ENCODE measurements at regions not wholly inside any gene's neighbourhood (a gene's known extent, or its start where the extent isn't known, plus 50 kb on each side); places are given as distances from the start of the nearest gene placed in this dataset.

GRCh38 chr13:80586356-80586755 is 245.4 kb upstream of the SPRY2 start:
- no peaks in the 10 kb centered on the region for H3K79me2 ChIP-seq (replicated peaks; ENCODE audit: insufficient read depth, low read length)
- no peaks in the 10 kb centered on the region for H4K20me1 ChIP-seq (ENCODE audit: insufficient read depth)
- no peaks in the 10 kb centered on the region for H3K9me3 ChIP-seq (ENCODE audit: low read length)
- H3K9ac ChIP-seq (ENCODE audit: low read length): no peak overlapping the region
- no peak overlapping the region for H3K4me2 ChIP-seq (ENCODE audit: low read length)
- TF ChIP-seq, protein P1, sequence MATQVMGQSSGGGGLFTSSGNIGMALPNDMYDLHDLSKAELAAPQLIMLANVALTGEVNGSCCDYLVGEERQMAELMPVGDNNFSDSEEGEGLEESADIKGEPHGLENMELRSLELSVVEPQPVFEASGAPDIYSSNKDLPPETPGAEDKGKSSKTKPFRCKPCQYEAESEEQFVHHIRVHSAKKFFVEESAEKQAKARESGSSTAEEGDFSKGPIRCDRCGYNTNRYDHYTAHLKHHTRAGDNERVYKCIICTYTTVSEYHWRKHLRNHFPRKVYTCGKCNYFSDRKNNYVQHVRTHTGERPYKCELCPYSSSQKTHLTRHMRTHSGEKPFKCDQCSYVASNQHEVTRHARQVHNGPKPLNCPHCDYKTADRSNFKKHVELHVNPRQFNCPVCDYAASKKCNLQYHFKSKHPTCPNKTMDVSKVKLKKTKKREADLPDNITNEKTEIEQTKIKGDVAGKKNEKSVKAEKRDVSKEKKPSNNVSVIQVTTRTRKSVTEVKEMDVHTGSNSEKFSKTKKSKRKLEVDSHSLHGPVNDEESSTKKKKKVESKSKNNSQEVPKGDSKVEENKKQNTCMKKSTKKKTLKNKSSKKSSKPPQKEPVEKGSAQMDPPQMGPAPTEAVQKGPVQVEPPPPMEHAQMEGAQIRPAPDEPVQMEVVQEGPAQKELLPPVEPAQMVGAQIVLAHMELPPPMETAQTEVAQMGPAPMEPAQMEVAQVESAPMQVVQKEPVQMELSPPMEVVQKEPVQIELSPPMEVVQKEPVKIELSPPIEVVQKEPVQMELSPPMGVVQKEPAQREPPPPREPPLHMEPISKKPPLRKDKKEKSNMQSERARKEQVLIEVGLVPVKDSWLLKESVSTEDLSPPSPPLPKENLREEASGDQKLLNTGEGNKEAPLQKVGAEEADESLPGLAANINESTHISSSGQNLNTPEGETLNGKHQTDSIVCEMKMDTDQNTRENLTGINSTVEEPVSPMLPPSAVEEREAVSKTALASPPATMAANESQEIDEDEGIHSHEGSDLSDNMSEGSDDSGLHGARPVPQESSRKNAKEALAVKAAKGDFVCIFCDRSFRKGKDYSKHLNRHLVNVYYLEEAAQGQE (IDR thresholded peaks at IDR 0.05; ENCODE audit: borderline replicate concordance): no peak
- TF ChIP-seq RAD21 (conservative IDR thresholded peaks at IDR 0.05) (no peak), MXI1 (conservative IDR thresholded peaks at IDR 0.05; ENCODE audit: poor library complexity, severe bottlenecking) (no peak), POLR2AphosphoS5 (IDR thresholded peaks at IDR 0.05) (no peak), TAF1 (IDR thresholded peaks at IDR 0.05; ENCODE audit: low read depth) (no peak)
- TF ChIP-seq, protein P2, sequence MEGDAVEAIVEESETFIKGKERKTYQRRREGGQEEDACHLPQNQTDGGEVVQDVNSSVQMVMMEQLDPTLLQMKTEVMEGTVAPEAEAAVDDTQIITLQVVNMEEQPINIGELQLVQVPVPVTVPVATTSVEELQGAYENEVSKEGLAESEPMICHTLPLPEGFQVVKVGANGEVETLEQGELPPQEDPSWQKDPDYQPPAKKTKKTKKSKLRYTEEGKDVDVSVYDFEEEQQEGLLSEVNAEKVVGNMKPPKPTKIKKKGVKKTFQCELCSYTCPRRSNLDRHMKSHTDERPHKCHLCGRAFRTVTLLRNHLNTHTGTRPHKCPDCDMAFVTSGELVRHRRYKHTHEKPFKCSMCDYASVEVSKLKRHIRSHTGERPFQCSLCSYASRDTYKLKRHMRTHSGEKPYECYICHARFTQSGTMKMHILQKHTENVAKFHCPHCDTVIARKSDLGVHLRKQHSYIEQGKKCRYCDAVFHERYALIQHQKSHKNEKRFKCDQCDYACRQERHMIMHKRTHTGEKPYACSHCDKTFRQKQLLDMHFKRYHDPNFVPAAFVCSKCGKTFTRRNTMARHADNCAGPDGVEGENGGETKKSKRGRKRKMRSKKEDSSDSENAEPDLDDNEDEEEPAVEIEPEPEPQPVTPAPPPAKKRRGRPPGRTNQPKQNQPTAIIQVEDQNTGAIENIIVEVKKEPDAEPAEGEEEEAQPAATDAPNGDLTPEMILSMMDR (IDR thresholded peaks at IDR 0.05; ENCODE audit: poor library complexity, severe bottlenecking): no peak
- no peak overlapping the region for H3K27ac ChIP-seq (ENCODE audit: low read length)
- no peak overlapping the region for H2AFZ ChIP-seq (ENCODE audit: low read depth, low read length)
- no peaks in the 10 kb centered on the region for H3K9me2 ChIP-seq (ENCODE audit: insufficient read depth, low read length)
- no peaks in the 10 kb centered on the region for H3K36me3 ChIP-seq (ENCODE audit: insufficient read depth, low read length)
- no peaks in the 10 kb centered on the region for H3K27me3 ChIP-seq (ENCODE audit: insufficient read depth, low read depth, low read length)
- H3K4me3 ChIP-seq (ENCODE audit: low read length): no peak overlapping the region
- H3F3A ChIP-seq (ENCODE audit: insufficient read depth, low read length, poor library complexity, severe bottlenecking): no peaks in the 10 kb centered on the region

- Histone ChIP-seq H3K4me2 (ENCODE audit: low read length) (no peak overlapping the region), H3K36me3 (ENCODE audit: insufficient read depth, low read length) (no peaks in the 10 kb centered on the region), H3K4me3 (ENCODE audit: low read length) (no peak overlapping the region), H3K9me3 (ENCODE audit: low read length) (no peaks in the 10 kb centered on the region), H3K79me2 (replicated peaks; ENCODE audit: insufficient read depth, low read length) (no peaks in the 10 kb centered on the region), H3K9me2 (ENCODE audit: insufficient read depth, low read length) (no peaks in the 10 kb centered on the region), H2AFZ (ENCODE audit: low read depth, low read length) (no peak overlapping the region), H3K27ac (ENCODE audit: low read length) (no peak overlapping the region), H3K27me3 (ENCODE audit: insufficient read depth, low read depth, low read length) (no peaks in the 10 kb centered on the region), H3K9ac (ENCODE audit: low read length) (no peak overlapping the region), H3F3A (ENCODE audit: insufficient read depth, low read length, poor library complexity, severe bottlenecking) (no peaks in the 10 kb centered on the region), H4K20me1 (ENCODE audit: insufficient read depth) (no peaks in the 10 kb centered on the region)
- TF ChIP-seq TAF1 (IDR thresholded peaks at IDR 0.05; ENCODE audit: low read depth) (no peak), POLR2AphosphoS5 (IDR thresholded peaks at IDR 0.05) (no peak), EP300 (conservative IDR thresholded peaks at IDR 0.05; ENCODE audit: poor library complexity, severe bottlenecking) (no peak), MXI1 (conservative IDR thresholded peaks at IDR 0.05; ENCODE audit: poor library complexity, severe bottlenecking) (no peak), SMC3 (conservative IDR thresholded peaks at IDR 0.05; ENCODE audit: poor library complexity) (no peak), RAD21 (conservative IDR thresholded peaks at IDR 0.05) (no peak), EZH2 (IDR thresholded peaks at IDR 0.05; ENCODE audit: borderline replicate concordance, insufficient read depth, low read length, poor library complexity, severe bottlenecking) (no peak)
- TF ChIP-seq, protein P2 (IDR thresholded peaks at IDR 0.05; ENCODE audit: poor library complexity, severe bottlenecking): no peak
- TF ChIP-seq, protein P1 (IDR thresholded peaks at IDR 0.05; ENCODE audit: borderline replicate concordance): no peak
Measured at GRCh38 chr13:80585531-80585930, 244.6 kb upstream of the SPRY2 start.
